Subcutaneous abdominal adipose tissue (tissue), 5 donors: ENCODE measurements at regions not wholly inside any gene's neighbourhood (a gene's known extent, or its start where the extent isn't known, plus 50 kb on each side); places are given as distances from the start of the nearest gene placed in this dataset.

Source experiments
- H3K27ac ChIP-seq: one replicate; pipeline ENCODE4 v1.7.0; 2013; ENCODE audit warnings: low read depth, mild to moderate bottlenecking, inconsistent platforms, low read length, moderate library complexity
- H3K27me3 ChIP-seq, 5 donors: one replicate each; pipeline ENCODE4 v1.7.0; 2013; ENCODE audit warnings: low read length in 5 of 5, inconsistent platforms in 1 of 5; ENCODE audit not compliant: control insufficient read depth in 5 of 5, insufficient read depth in 4 of 5
- H3K36me3 ChIP-seq, 5 donors: one replicate each; pipeline ENCODE4 v1.7.0; 2013; ENCODE audit warnings: low read length in 5 of 5; ENCODE audit not compliant: control insufficient read depth in 5 of 5, insufficient read depth in 5 of 5
- H3K4me1 ChIP-seq, 5 donors: one replicate each; pipeline ENCODE4 v1.7.0; 2013; ENCODE audit warnings: low read length in 5 of 5, mild to moderate bottlenecking in 3 of 5, moderate library complexity in 1 of 5; ENCODE audit not compliant: control insufficient read depth in 5 of 5, insufficient read depth in 5 of 5
- H3K4me3 ChIP-seq, 5 donors: one replicate each; pipeline ENCODE4 v1.7.0; 2013; ENCODE audit warnings: low read length in 5 of 5, low read depth in 1 of 5
- H3K9ac ChIP-seq, 5 donors: one replicate each; pipeline ENCODE4 v1.7.0; 2013; ENCODE audit warnings: low read length in 5 of 5, mild to moderate bottlenecking in 4 of 5, moderate library complexity in 3 of 5
- H3K9me3 ChIP-seq, 5 donors: one replicate each; pipeline ENCODE4 v1.7.0; 2013; ENCODE audit warnings: low read length in 5 of 5; ENCODE audit not compliant: control insufficient read depth in 5 of 5
- donor health status: healthy.
- donor health status: healthy.
- donor health status: healthy.
- donor health status: healthy.
- donor health status: healthy.

DNA sequence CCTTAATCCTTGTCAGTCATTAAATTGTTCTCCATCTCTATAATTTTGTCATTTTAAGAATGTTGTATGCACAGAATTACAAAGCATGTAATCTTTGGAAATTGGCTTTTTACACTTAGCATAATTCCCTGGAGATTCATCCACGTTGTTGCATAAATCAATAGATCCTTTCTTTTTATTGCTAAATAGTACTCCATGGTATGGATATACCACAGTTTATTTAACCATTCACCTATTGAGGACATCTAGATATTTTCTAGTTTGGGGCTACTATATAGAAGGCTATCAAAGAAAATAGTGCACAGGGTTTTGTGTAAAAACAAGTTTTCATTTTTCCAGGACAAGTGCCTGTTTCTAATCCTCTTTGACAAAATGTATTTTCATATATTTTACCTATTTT lies 523.6 kb upstream of the KLF12 start:
- H3K4me3 ChIP-seq, result no peak overlapping the region
- H3K4me1 ChIP-seq, result peaks cover 0 to 16% (median under 1%) of the 10 kb centered on the region in 5 donors
- H3K9me3 ChIP-seq, result no peaks in the 10 kb centered on the region
- H3K27ac ChIP-seq, result no peak overlapping the region
- no peak overlapping the region for H3K9ac ChIP-seq
- H3K27me3 ChIP-seq, result no peaks in the 10 kb centered on the region
- no peaks in the 10 kb centered on the region for H3K36me3 ChIP-seq

DNA sequence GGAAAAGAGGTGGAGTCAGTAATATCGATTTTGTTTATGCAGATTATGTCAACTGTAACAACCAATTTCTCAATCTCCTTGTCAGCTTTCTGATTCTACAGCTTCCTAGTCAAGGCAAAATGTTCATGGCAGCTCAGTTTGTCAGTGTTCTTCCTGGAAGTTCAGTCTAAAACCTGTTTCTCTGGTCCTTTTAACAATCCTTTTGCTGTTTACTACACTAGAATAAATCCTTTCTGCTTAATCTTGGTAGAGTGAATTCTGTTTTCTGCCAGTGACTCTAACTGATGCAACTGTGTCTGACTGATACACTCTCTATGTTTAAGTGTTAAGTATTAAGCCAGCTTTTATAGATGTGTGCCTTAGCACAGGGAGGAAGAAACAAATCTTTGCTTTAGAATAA lies 516.9 kb upstream of the KLF12 start:
- H3K9ac ChIP-seq, result no peak overlapping the region
- no peak overlapping the region for H3K4me3 ChIP-seq
- H3K27me3 ChIP-seq, result no peaks in the 10 kb centered on the region
- no peaks in the 10 kb centered on the region for H3K9me3 ChIP-seq
- no peaks in the 10 kb centered on the region for H3K36me3 ChIP-seq
- no peak overlapping the region for H3K27ac ChIP-seq
- peaks cover 0 to 4% (median under 1%) of the 10 kb centered on the region in 5 donors for H3K4me1 ChIP-seq

DNA sequence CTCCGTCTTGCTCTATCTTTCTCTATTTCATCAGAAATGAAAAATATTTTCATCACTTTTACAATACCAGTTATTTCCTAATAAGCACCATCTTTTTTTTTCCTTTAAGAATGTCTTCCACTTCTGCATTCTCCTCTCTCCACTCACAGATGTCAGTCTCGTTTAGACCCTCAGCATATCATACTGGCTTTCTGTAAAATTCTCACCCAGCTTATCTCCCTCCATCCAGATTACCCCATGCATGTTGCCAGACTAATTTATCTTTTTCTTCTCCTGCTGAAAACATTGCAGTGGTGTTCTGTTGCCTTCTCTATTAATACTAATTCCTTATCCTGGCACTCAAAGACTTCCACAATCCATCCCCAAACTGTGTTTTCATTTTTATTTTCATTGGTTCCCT lies 513.8 kb upstream of the KLF12 start:
- peaks cover 0 to 7% (median 3%) of the 10 kb centered on the region in 5 donors for H3K4me1 ChIP-seq
- no peak overlapping the region for H3K4me3 ChIP-seq
- H3K27ac ChIP-seq, result no peak overlapping the region
- H3K9me3 ChIP-seq, result no peaks in the 10 kb centered on the region
- no peaks in the 10 kb centered on the region for H3K36me3 ChIP-seq
- no peak overlapping the region for H3K9ac ChIP-seq
- H3K27me3 ChIP-seq, result no peaks in the 10 kb centered on the region

DNA sequence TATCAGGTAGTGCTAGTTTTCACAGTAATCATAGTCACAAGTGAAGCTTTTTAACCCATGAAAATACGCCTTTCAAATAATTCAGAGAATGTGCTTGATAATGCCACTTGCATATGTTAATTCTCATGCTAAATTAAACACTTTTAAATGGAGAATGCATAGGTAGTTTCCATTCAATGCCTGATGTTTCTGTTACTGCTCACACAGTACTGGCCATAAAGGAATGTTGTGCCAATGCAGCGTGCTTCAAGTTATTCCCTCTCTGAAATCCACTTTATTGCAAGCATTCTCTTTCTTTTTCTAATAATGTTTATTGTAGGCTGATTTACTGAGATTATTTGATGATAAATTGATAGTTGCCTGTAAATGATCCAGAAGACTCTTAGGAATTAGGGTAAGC lies 513.0 kb upstream of the KLF12 start:
- Histone ChIP-seq H3K27me3 (no peaks in the 10 kb centered on the region), H3K4me1 (peaks cover 0 to 7% (median 3%) of the 10 kb centered on the region in 5 donors), H3K36me3 (no peaks in the 10 kb centered on the region), H3K4me3 (no peak overlapping the region), H3K9ac (no peak overlapping the region), H3K9me3 (no peaks in the 10 kb centered on the region), H3K27ac (no peak overlapping the region)

DNA sequence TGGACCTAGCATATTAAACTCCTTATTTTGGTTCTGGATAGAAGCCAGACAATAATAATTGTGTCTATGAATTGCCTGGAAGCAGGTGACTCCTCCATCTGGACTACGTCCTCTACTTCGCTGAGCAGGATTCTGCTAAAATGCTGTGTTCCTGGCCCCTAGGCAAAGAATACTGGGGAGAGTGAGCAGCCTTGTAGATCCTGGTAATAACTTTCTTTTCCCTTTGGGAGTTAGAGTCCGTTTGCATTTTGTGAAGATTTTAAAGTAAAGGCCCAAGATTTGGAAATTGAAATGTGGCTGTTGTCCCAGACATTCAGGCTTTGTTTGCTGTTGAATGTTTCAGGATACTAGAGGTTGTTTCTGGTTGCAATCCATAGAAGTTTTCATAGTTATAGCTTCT lies 511.9 kb upstream of the KLF12 start:
- H3K27ac ChIP-seq, result no peak overlapping the region
- H3K27me3 ChIP-seq, result no peaks in the 10 kb centered on the region
- no peaks in the 10 kb centered on the region for H3K36me3 ChIP-seq
- no peaks in the 10 kb centered on the region for H3K9me3 ChIP-seq
- H3K4me3 ChIP-seq, result no peak overlapping the region
- peaks cover 0 to 7% (median 3%) of the 10 kb centered on the region in 5 donors for H3K4me1 ChIP-seq
- peak overlapping the region in 1 of 5 donors; percentile 10 for H3K9ac ChIP-seq

DNA sequence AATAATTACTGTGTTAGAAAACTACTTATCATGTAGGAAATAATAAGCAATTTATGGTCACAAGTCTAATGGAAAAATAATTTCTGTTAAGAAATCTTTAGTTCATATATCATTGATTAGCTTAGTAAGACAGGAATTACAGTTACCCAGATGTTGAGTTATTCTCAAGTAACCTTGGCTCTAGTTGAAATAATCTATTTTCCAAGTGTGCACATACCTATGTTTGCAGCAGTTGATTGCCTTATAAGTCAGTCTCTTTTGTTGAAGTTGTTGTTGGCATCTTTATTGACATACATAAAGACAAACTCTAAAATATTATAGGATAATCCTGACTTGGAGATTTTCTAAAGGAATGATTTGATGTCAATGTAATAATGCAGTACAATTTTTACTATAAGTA lies 511.4 kb upstream of the KLF12 start:
- no peak overlapping the region for H3K4me3 ChIP-seq
- peaks cover 0 to 7% (median 3%) of the 10 kb centered on the region in 5 donors for H3K4me1 ChIP-seq
- no peak overlapping the region for H3K27ac ChIP-seq
- H3K36me3 ChIP-seq, result no peaks in the 10 kb centered on the region
- H3K9ac ChIP-seq, result no peak overlapping the region
- H3K9me3 ChIP-seq, result no peaks in the 10 kb centered on the region
- H3K27me3 ChIP-seq, result no peaks in the 10 kb centered on the region

DNA sequence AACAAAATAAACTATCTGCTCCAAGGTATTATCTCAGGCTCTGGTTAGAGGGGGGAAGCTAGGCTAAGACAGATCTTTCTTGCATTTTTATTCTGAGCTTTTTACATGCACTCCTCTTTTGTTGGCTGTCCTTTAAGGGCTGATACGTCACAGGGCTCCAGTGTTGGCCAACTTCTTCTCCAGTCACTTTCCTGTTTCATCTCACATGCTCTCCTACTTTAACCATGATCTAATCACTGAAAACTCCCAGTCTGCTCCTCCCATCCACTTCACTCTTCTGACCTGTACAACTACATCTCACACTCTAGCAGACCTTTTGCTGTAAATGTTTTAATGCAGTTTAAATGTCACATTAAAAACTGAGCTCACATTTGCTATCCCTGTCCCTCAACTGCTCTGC lies 510.0 kb upstream of the KLF12 start:
- Histone ChIP-seq H3K27ac (no peak overlapping the region), H3K4me1 (peaks cover 0 to 7% (median 3%) of the 10 kb centered on the region in 5 donors), H3K36me3 (no peaks in the 10 kb centered on the region), H3K9me3 (no peaks in the 10 kb centered on the region), H3K9ac (no peak overlapping the region), H3K27me3 (no peaks in the 10 kb centered on the region), H3K4me3 (no peak overlapping the region)

- no peak overlapping the region for H3K4me3 ChIP-seq
- H3K27me3 ChIP-seq, result no peaks in the 10 kb centered on the region
- no peak overlapping the region for H3K9ac ChIP-seq
- H3K36me3 ChIP-seq, result no peaks in the 10 kb centered on the region
- H3K4me1 ChIP-seq, result peaks cover 0 to 7% (median 3%) of the 10 kb centered on the region in 5 donors
- H3K27ac ChIP-seq, result no peak overlapping the region
- H3K9me3 ChIP-seq, result no peaks in the 10 kb centered on the region
Observed at GRCh38 chr13:74641586-74641985, 507.4 kb upstream of the KLF12 start.

GRCh38 chr13:74633734-74634133 lies 499.5 kb upstream of the KLF12 start:
- no peaks in the 10 kb centered on the region for H3K9me3 ChIP-seq
- H3K4me3 ChIP-seq, result no peak overlapping the region
- no peaks in the 10 kb centered on the region for H3K36me3 ChIP-seq
- peaks cover 0 to 9% (median 6%) of the 10 kb centered on the region in 5 donors for H3K4me1 ChIP-seq
- no peak overlapping the region for H3K27ac ChIP-seq
- no peaks in the 10 kb centered on the region for H3K27me3 ChIP-seq
- no peak overlapping the region for H3K9ac ChIP-seq

DNA sequence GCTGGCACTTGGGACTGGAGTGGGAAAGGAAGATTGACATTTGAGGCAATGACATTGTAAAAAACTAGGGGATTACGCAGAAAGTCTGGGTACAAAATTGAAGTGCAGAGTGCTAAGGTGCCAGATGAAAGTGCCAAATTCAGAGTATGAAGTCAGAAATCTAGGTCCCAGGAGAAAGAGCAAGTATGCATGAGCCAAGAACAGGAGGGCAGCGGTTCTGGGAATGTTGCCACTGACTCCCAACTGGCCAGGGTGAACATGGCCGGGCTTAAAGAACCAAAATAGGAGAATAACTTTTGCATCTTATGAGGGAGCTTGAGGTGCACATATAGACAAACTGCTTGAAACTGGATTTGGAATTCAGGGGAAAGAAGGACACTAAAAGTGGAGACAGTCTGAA lies 495.8 kb upstream of the KLF12 start:
- H3K9me3 ChIP-seq, result no peaks in the 10 kb centered on the region
- no peaks in the 10 kb centered on the region for H3K36me3 ChIP-seq
- no peak overlapping the region for H3K27ac ChIP-seq
- peaks cover 0 to 9% (median 6%) of the 10 kb centered on the region in 5 donors for H3K4me1 ChIP-seq
- H3K9ac ChIP-seq, result no peak overlapping the region
- H3K27me3 ChIP-seq, result no peaks in the 10 kb centered on the region
- no peak overlapping the region for H3K4me3 ChIP-seq

- Histone ChIP-seq H3K4me1 (peaks cover 0 to 9% (median 6%) of the 10 kb centered on the region in 5 donors), H3K4me3 (no peak overlapping the region), H3K27ac (no peak overlapping the region), H3K9me3 (no peaks in the 10 kb centered on the region), H3K9ac (no peak overlapping the region), H3K27me3 (no peaks in the 10 kb centered on the region), H3K36me3 (no peaks in the 10 kb centered on the region)
Observed at GRCh38 chr13:74625541-74625940, 491.3 kb upstream of the KLF12 start.
